ENCODE measurements at regions not wholly inside any gene's neighbourhood (a gene's known extent, or its start where the extent isn't known, plus 50 kb on each side); places are given as distances from the start of the nearest gene placed in this dataset.
"Not testable (repeated sequence)": the region's sequence is repeated elsewhere in the genome, so short reads cannot be mapped to it uniquely, and the experiment has no call there.

DNA sequence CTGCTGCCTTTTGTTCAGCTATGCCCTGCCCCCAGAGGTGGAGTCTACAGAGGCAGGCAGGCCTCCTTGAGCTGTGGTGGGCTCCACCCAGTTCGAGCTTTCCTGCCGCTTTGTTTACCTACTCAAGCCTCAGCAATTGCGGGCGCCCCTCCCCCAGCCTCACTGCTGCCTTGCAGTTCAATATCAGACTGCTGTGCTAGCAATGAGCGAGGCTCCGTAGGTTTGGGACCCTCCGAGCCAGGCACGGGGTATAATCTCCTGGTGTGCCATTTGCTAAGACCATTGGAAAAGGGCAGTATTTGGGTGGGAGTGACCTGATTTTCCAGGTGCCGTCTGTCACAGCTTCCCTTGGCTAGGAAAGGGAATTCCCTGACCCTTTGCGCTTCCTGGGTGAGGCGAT lies 51.9 kb downstream of the DIPK2A start:
- DNase-seq = not testable (repeated sequence)

DNA sequence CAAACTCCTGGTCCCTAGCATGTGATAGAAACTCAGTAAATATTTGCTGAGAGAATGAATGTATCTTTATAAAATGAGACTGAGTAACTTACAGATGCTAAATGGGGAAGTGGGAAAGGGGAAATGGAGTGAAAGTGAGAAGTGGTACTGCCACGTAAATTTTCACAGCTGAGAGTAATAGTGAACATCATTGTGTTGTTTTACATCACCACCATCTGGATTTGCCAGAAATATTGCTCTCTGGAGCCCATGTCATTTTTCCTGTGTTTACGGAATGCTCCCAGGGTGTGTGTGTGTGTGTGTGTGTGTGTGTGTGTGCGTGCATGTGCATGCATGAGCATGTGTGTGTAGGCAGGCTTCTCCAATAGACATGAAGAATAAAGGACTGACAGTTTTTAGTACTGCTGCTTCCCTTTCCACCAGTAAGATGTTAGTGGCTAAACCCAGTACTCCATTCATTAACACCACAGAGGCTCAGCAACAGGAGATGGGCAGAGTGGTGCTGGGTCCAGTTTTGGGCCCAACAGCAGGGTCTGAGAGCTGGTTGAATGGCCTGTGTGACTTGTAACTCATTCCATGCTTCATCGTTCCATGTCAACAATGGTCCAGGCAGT lies 57.3 kb downstream of the DIPK2A start:
- DNase-seq = no peak

DNA sequence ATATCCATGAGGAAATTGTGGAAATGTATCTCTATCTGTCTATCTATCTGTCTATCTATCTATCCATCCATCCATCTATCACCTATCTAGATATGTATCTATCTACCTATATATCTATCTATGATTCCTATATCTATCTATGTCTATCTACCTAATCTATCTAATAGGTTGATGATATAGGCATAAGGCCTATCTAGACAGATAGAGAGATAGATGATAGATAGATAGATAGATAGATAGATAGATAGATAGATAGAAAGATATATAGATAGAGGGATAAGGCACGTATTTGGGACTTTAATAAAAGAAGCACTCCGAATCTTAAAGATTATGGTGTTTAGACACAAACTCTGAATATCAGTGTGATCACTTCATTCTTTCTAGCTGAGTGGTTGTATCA lies 58.1 kb downstream of the DIPK2A start:
- no peak for DNase-seq

DNA sequence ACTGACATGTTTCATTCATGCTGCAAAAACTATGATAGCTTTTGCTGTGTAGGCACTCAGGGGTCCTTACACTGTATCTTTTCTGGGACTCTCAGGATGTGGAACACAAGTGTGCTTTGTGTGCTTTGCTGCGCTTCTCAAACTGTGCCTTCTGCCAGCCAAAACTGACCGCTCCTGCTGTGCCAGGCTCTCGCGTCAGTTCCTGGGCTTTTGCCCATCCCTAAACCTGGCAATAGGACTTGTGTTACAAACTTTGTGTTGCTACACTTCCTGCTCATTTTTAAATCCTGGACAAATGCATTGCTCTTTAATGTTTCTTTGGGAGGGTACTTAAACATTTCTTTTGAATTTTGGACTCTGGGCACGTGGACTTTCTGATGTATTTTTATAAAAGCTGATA lies 60.3 kb downstream of the DIPK2A start:
- no peak for DNase-seq

DNA sequence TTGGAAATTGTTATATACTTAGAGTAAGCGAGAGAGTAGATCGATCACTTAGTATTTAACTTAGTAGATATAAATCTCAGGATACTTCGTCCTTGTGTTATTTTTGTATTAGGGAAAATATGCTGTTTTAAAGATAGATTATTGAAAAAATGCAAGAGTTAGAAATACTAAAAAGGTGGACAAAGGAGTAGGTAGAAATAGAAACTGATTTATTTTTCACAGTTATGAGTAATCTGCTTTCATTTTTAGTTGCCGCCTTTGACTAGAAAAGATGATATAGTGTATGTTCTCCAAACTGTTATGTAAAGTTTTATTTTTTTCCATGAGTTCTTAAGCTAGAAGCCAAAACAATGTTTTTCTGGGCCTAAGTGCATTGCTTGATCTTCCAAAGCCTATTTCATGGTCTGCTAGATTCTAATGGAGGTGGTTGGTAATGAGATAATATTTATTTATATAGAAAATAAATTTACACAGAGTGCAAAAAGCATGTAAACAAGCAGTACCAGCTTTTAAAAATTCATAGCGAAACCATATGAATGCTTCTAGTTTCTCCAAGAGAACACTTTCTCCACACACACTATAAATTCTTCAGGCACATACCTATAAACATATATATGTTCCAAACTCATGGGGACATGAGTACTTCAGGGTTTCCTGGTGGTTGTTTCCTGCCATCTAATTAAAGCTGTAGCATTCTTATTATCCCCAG lies 61.1 kb downstream of the DIPK2A start:
- DNase-seq = peak; percentile 38

DNA sequence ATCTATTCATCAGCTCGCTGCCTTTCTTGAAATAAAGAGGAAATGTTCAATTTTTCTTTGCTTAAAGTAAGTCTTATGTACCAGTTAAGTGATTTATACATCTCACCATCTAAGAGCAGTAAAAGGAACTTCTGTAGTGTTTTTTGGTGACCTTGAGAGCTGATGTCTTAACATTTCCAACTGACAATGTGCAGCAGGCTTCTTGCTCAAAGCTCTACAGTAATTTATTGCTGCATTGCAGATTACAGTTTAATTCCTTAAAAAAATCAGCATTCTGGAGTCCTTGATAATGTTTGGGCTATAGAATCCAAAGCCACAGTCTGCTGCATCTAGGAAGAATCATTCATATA lies 61.6 kb downstream of the DIPK2A start:
- no peak for DNase-seq

DNA sequence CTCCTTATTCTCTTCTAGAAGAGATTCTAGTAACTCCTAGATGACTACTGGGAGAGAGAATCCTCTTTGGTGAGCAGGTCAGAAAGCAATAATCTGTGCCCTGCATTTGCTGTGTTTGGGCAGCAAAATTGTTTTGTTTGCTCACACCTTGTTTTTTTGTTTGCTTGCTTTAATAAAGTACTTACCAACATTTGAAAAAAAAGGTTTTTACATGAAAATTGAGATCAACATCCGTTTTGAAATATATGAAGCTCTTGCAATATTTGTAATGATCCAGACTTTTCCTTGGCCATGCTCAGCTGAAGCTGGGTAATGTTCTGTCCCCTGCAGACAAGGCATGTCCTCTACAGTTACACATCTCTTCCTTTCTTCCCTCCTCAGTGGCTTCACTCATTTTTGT lies 62.2 kb downstream of the DIPK2A start:
- no peak for DNase-seq

DNA sequence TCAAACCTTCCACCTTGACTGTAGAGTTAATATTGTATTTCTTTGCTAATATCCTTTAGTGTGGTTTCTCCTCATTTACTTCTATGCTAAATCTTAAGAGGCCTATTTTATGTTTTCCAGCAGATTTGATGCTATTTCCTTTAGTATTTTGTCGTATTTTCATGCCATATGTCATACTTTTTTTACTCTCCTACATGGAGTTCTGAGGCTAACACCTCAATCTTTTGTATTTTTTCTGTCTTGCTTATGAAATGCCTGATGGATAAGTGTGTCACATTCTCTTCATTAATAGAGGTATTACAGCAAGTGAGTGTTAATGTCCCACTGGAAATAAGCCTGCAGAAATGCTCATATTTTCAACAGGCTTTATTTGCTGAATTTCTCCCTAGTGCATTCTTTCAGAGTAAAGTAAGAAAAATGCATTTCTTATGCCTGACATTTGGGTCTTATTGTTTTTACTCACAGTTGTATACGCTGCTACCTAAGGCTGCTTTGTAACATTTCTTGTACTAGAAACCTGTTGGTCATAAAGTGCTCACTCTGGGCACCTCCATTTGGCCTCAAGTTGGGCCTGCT lies 63.2 kb downstream of the DIPK2A start:
- DNase-seq = no peak

DNA sequence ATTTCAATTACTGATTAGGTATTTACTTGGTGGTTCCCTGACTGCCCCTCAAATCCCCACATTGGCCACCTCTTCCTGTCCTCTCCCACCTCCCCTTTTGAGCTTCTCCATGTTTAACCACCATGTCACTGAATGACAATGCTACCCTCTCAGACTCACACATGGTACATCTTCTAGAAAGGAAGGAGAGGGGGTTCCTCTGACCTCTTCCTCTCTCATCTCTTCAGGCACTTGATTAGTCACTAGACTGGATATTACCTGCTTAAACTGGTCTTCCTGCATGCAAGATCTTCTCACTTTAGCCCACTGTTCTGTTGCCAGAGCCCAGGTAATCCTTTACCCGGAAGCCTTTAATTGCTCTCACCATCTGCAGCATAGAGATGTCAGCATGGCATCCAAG lies 64.9 kb downstream of the DIPK2A start:
- DNase-seq = no peak

DNA sequence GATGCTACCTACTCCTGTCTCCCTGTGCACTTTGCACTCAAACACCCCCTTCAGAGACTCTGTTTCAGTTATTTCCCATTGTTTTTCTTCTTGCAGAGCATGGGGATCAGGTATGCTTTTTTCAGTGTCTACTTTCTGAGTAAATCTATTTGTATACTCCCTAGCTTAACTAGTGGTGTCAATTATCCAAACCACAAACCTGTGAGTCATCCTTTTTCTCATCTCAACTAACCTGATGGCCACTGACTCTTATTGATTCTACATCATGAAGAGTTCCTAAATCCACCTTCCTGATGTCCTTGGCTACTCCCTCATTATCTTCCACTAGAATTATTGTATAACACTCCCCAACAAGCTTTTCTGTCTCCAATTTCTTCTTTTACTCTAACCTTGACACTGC lies 68.0 kb downstream of the DIPK2A start:
- DNase-seq = no peak

DNA sequence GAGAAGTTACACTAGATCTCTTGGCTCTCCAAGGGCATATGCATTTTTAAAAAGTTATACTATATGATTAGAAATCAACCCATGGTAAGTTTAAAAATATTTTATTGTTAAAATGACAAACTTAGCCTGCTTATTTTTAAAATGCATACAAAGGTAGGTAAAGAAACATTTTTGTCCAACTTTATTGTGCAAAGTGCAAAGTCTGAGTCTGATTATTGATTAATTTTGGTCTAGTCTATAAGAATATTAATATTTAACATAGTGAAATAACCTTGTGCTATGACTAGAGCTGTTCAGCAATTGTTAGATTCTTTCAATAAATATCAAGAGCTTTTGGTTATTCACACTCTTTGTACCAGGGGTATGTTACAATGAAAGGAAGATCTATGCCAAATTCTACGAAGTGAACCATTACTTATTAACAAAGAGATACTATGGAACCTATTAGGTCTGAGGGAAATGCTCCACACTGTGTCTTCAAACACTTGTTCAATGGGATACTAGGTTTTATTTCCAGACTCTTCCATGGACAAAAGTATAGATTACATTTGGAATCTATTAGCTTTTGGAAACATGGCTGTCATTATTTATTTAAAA lies 70.4 kb downstream of the DIPK2A start:
- DNase-seq = no peak

DNA sequence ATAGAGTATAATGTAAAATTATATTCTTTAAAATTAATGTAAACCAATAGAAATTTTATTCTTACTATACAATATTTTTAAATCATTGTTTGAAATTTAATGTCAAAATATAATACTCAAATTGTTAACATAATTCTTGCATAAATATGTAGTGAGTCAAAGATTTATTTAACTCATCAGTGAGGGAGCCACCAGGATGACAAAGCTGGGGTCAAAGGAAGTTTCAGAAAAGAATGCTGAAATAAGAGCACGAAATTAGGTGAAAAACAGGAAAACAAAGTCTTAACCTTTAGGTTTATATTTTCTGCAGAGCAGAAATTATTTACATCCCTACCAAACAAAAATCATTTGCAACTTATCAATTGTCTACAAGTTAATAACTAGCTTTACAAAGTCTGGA lies 74.1 kb downstream of the DIPK2A start:
- no peak for DNase-seq

DNA sequence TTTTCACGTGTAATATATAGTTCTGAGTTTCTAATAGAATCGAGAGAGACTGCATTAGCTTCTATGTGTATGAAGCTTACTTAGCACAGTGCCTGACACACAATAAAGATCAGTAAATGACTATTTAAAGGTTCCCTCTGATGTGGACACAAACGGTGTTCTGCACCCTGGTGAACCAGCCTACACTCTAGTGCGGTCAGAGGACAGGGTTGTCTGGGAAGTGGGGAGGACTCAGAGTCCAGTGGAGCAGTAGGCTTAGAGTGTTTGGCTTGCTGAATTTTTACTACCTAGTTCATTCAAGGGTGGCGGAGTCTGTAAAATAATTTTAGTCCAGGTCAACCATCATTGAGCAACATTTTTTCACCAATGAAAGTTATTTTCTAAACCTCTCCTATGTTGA lies 77.8 kb downstream of the DIPK2A start:
- DNase-seq = no peak

DNA sequence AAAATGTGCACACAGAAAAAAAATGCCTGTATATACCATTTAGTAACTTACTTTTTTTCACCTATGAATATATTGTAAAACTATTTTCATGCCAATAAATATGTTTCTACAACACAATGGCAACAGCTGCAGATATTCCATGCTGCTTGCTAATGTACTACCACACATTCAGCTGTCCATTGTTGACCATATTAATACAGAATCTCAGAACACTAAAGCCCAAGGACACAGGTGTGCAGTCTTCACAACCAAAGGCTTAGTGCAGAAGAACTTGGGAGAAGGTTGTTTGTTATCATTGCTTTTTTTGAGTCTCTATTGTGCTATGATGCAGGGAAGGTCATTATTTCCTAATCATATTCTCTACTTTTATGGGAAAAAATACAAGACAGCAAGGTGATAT lies 79.6 kb downstream of the DIPK2A start:
- DNase-seq = no peak

DNA sequence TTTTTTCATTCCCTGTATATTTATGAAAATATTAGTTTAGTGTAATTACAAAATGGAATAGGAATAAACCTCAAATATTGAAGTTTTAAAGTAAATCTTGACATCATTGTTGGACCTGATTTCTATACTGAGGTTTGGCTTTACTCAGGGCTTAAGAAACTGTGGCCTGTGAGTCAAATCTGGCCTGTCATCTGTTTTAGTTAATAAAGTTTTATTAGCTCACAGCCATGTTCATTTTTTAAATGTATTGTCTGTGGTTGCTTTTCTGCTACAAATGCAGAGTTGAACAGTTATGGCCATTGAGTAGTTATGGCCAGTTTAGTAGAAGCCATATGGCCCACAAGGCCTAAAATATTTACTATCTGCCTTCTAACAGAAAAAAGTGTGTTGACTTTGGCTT lies 80.7 kb downstream of the DIPK2A start:
- no peak for DNase-seq

DNA sequence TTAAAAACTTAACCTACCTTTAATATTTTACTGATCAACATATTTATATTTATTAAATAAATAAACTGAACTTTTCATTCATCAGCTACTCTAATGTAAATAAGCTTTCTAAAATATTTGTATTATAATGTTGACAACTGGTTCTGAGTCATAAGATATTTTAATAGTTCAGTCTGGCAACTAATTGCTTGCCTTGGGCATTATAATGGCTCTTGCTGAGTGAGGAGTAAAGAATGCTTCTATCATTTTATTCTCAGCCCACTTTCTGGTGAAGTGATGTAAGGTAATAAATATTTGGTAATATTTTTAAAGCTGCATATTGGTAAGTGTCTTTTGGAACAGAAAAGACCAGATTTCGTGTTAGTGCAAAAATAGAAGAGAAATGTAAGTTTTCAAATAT lies 81.5 kb downstream of the DIPK2A start:
- no peak for DNase-seq

DNA sequence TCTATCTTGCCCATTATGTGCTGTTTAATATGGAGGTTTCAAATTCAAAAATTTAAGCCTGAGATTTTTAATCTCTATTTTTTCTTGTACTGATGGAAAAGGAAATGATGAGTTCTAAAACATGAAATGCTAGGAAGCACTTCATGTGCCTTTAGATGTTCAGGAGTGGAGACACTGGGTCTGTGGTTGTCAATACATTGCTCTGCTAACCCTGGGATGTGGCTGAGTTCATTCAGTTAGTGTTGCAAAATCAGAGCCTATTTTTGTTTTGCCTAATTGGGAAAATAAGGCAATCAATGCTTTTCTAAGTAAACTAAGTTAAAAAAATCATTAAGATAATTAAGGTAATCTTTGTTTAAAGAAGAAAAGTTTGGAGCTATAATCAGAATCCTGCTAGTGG lies 83.1 kb downstream of the DIPK2A start:
- DNase-seq = no peak

DNA sequence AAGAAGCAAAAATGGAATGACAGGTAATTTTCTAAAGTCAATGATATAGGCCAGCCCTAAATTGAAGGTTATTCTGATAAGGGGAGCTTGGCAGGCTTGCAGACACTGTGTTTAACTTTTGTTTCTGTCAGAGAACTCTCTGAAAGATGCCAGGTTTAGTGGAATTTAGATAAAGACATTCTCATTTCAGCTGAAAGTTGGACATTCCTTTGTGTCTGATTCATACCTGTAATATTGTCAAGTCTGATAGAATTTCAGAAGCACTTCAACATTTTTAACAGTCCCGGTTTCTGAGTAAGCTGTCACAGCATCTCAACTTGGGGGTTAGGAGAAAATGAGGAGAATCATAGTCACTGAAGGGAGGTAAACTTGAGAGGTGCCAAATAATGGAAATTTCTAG lies 84.0 kb downstream of the DIPK2A start:
- DNase-seq = no peak

DNA sequence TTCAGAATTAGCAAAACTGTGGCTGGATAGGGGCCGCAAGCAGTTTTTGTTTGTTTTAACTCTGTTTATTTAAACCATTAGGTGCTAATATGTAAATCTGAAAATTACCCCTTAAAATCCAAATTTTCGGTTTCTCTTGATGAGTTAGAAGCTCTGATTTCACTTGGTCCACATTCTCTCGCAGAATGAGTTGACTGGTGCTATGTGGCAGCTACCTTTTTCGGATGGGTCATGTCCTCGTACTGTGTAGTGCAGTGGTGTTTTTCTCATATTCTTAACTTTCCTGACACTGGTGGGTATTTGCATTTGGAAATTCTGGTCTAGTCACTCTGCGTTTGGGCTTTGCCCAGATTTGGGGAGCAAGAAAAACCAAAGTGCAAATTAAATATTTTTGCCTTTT lies 87.1 kb downstream of the DIPK2A start:
- no peak for DNase-seq

DNA sequence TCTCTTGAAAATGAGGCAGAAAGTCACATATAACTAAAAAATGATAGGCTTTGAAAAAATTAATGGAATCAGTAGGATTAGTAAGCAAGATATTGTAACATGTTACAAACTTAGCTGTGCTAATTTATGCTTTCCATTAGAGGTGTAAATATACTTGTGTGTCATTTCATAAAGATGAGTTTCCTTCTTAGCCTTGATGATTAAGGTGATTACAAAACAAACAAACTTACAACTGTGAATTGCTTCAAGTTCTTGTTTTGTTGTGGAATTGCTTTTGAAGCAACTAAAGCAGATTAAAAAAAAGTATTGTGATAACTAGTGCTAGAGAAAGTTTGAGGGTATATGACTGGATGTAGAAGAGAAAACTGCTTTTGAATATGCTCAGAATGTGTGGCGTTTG lies 87.9 kb downstream of the DIPK2A start:
- DNase-seq = no peak

DNA sequence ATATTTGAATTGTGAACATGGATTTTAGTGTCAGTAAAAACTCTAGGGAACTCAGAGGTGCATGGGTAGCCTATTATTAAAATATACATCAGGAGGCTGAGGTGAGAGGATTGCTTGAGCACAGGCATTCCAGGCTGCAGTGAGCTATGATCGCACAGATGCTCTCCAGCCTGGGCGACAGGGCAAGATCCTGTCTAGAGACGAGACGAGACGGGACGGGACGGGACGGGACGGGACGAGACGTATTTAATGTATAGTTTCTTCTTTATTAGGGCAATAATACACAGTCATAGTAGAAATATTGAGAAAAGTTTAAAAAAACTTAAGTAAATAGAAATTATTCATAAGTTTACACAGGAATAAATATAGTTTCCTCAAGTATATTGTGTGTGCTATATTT lies 89.3 kb downstream of the DIPK2A start:
- no peak for DNase-seq

DNA sequence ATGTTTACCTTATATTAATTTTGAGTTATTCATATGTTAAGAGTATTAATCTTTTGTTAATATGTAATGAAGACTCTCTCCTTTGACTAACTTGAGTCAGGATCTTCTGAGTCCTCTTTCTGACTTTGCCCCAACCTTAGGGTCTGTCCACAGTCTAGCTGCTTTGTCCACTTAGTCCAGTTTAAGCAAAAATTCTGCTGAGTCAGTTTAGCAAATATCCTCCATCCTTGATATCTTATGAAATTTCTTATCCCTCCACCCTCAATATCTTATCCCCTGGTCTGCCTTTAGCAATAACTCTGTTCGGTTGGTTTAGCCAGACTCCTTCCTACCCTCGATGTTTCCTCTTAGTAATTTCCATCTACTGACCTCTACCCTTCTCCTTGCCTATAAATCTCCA lies 91.7 kb downstream of the DIPK2A start:
- no peak for DNase-seq

DNA sequence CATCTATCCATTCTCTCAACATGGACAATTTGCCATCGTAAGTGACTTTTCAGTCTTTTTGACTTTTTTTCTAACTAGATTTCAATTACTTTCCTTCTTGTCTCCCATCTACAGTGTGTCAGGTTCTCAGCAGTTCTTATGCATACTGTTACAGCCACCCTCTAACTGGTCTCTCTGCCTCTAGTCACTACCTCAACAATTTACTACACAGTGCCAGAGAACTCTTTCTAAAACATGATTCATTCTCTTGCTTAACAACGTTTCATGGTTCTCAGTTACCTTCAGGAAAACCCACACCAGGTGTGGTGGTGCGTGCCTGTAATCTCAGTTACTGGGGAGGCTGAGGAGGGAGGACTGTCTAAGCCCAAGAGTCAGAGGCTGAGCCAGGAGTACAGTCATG lies 95.4 kb downstream of the DIPK2A start:
- DNase-seq = no peak

DNA sequence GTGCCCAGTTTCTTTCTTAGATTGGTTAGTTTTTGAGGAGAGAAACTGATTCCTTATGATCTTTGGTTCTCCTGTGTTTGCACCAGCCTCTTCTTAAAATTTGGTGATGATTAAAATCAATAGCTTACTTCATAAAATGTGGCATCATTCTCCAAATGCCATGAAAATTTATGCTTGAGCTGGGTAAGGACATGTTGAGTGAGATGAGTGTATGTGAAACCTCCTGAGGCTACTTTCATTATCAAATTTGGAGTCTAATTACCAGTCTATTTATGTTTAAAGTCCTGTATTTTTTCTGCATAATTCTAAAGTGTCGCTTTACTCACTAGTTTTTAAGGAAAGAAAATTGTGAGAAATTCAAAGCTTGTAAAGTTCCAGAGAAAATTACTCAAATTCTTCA lies 102.1 kb downstream of the DIPK2A start:
- no peak for DNase-seq

DNA sequence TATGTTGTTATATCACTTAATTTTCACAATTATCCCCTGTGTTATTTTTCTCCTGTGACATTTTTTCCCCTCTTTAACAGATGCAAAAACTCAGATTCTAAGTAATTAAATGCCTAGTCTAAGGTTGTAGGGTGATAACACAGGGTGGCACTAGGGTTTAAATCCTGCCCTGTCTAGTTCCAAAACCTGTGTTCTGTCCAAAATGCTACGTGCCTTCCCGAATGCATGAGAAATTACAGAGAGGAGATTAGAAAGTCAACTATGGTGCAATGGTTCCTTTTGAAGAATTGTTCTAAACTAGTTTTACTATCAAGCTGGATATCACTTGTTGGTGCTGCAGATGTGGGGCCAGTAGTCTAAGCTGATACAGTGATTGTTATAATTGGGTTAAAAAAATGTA lies 108.0 kb downstream of the DIPK2A start:
- DNase-seq = no peak

All from activated CD4-positive, alpha-beta T cell treated with anti-CD3 and anti-CD28 coated beads, Interleukin-10, Interleukin-2, amounts not matched to agents 100 ng/mL and 50 ng/mL, durations not matched to agents 16 hours and 8 hours (primary cell).